A204.1 (cell line): ENCODE measurements at regions not wholly inside any gene's neighbourhood (a gene's known extent, or its start where the extent isn't known, plus 50 kb on each side); places are given as distances from the start of the nearest gene placed in this dataset.

Source experiments
- FAIRE-seq: peaks from 2 replicates; lab custom pipeline; 2012; peaks lifted over from hg19 to GRCh38; lab: Jason Lieb, UNC

GRCh38 chr14:65936342-65936975, 523.9 kb downstream of the FUT8 start:
- no peak for FAIRE-seq

- FAIRE-seq, result no peak
These were observed 524.8 kb downstream of the FUT8 start for GRCh38 chr14:65937079-65937959.

GRCh38 chr14:65937960-65938316, 525.4 kb downstream of the FUT8 start:
- no peak for FAIRE-seq

- no peak for FAIRE-seq
These were observed 526.2 kb downstream of the FUT8 start for GRCh38 chr14:65938738-65939137.

GRCh38 chr14:65939184-65939583, 526.7 kb downstream of the FUT8 start:
- FAIRE-seq, result no peak

GRCh38 chr14:65940056-65940735, 527.7 kb downstream of the FUT8 start:
- FAIRE-seq, result no peak

GRCh38 chr14:65941091-65941490, 528.6 kb downstream of the FUT8 start:
- no peak for FAIRE-seq

- FAIRE-seq, result no peak
These were observed 530.6 kb downstream of the FUT8 start for GRCh38 chr14:65943150-65943549.

GRCh38 chr14:65943916-65944410, 531.4 kb downstream of the FUT8 start:
- no peak for FAIRE-seq

GRCh38 chr14:65945327-65945726, 532.8 kb downstream of the FUT8 start:
- FAIRE-seq, result no peak

GRCh38 chr14:65946494-65946893, 534.0 kb downstream of the FUT8 start:
- no peak for FAIRE-seq

GRCh38 chr14:65948302-65948701, 535.8 kb downstream of the FUT8 start:
- FAIRE-seq, result no peak

- no peak for FAIRE-seq
These were observed 536.3 kb upstream of the CCDC196 start for GRCh38 chr14:65949711-65950516.

- FAIRE-seq, result no peak
These were observed 531.2 kb upstream of the CCDC196 start for GRCh38 chr14:65954942-65955341.

- FAIRE-seq, result no peak
These were observed 528.5 kb upstream of the CCDC196 start for GRCh38 chr14:65957631-65958205.

GRCh38 chr14:65958664-65959562, 527.3 kb upstream of the CCDC196 start:
- peak; percentile 81 for FAIRE-seq

GRCh38 chr14:65959563-65960024, 526.6 kb upstream of the CCDC196 start:
- FAIRE-seq, result no peak

- FAIRE-seq, result no peak
These were observed 525.2 kb upstream of the CCDC196 start for GRCh38 chr14:65961004-65961403.

GRCh38 chr14:65962952-65963351, 523.2 kb upstream of the CCDC196 start:
- FAIRE-seq, result no peak

GRCh38 chr14:65964366-65964765, 521.8 kb upstream of the CCDC196 start:
- FAIRE-seq, result no peak

- no peak for FAIRE-seq
These were observed 520.0 kb upstream of the CCDC196 start for GRCh38 chr14:65966188-65966587.
